ENCODE measurements at regions not wholly inside any gene's neighbourhood (a gene's known extent, or its start where the extent isn't known, plus 50 kb on each side); places are given as distances from the start of the nearest gene placed in this dataset.
"Not testable (repeated sequence)": the region's sequence is repeated elsewhere in the genome, so short reads cannot be mapped to it uniquely, and the experiment has no call there.

DNA sequence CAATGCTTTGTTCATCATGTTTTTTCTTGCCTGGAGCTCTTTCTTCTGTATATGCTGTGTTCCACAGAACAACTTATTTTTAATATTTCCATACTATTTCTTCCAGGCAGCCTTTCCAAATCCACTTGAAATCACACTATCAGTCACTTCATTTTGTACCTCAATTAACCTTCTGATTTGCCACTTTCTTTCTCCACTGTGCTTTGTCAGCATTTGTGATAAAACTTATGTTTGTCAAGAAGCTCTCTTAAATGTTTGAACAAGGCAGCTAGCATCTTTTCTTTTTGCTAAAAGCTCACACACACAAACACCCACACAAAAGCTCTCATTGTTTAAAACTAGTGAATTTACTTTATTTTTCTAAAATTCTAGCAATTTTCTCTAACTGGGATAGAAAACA, 2014.7 kb upstream of the RAG2 start:
- no peaks in the 10 kb centered on the region for H3K27me3 ChIP-seq (ENCODE audit: control insufficient read depth, insufficient read depth, low read length)
- POLR2A ChIA-PET = no interaction called here
- H3K9me3 ChIP-seq (ENCODE audit: control insufficient read depth, insufficient read depth, low read length) = no peaks in the 10 kb centered on the region
- TF ChIP-seq, protein P1, sequence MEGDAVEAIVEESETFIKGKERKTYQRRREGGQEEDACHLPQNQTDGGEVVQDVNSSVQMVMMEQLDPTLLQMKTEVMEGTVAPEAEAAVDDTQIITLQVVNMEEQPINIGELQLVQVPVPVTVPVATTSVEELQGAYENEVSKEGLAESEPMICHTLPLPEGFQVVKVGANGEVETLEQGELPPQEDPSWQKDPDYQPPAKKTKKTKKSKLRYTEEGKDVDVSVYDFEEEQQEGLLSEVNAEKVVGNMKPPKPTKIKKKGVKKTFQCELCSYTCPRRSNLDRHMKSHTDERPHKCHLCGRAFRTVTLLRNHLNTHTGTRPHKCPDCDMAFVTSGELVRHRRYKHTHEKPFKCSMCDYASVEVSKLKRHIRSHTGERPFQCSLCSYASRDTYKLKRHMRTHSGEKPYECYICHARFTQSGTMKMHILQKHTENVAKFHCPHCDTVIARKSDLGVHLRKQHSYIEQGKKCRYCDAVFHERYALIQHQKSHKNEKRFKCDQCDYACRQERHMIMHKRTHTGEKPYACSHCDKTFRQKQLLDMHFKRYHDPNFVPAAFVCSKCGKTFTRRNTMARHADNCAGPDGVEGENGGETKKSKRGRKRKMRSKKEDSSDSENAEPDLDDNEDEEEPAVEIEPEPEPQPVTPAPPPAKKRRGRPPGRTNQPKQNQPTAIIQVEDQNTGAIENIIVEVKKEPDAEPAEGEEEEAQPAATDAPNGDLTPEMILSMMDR (IDR thresholded peaks at IDR 0.05; ENCODE audit: low read depth, low read length) = no peak
- no peak for DNase-seq (ENCODE audit: low read depth, low spot score)
- CTCF ChIA-PET = no interaction called here
- no peak overlapping the region for H3K4me3 ChIP-seq (ENCODE audit: low read depth, low read length)
- H3K27ac ChIP-seq (ENCODE audit: low read depth, low read length) = no peak overlapping the region

DNA sequence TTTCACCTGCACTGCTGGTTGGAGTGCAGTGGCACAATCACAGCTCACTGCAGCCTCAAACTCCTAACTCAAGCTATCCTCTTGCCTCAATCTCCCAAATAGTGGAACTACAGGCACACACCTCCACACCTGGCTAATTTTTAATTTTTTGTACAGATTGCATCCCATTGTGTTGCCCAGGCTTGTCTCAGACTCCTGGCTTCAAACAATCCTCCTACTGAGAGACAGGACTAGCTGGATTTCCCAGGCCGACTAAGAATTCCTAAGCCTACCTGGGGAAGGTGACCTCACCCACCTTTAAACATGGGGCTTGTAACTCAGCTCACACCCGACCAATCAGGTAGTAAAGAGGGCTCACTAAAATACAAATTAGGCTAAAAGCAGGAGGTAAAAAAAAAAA, 2003.3 kb upstream of the RAG2 start:
- H3K9me3 ChIP-seq (ENCODE audit: control insufficient read depth, insufficient read depth, low read length); CTCF ChIA-PET; DNase-seq (ENCODE audit: low read depth, low spot score); H3K27me3 ChIP-seq (ENCODE audit: control insufficient read depth, insufficient read depth, low read length); POLR2A ChIA-PET; H3K4me3 ChIP-seq (ENCODE audit: low read depth, low read length); H3K27ac ChIP-seq (ENCODE audit: low read depth, low read length): not testable (repeated sequence)

DNA sequence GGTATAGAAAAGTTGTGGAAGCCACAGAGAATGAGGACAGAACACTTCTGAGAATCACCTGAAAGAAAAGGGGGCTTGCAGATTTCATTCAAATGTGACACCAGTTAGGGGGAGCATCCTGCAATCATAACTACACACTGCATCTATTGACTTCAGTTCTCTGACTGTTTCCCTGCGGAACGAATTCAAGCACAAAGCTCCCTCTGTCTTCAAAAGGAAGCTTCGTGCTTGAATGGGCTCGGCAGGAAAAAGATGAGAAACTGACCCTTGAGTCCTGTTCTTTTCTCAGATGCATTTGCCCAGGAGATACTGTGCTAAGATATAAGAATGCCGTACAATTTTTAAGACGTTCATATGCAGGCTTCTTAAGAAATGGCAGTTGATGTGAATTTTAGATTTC, 2000.4 kb upstream of the RAG2 start:
- H3K27ac ChIP-seq (ENCODE audit: low read depth, low read length) = no peak overlapping the region
- no peaks in the 10 kb centered on the region for H3K9me3 ChIP-seq (ENCODE audit: control insufficient read depth, insufficient read depth, low read length)
- TF ChIP-seq, protein P1 (IDR thresholded peaks at IDR 0.05; ENCODE audit: low read depth, low read length) = no peak
- DNase-seq (ENCODE audit: low read depth, low spot score) = no peak
- no peak overlapping the region for H3K4me3 ChIP-seq (ENCODE audit: low read depth, low read length)
- POLR2A ChIA-PET = no interaction called here
- H3K27me3 ChIP-seq (ENCODE audit: control insufficient read depth, insufficient read depth, low read length) = no peaks in the 10 kb centered on the region
- CTCF ChIA-PET = no interaction called here

DNA sequence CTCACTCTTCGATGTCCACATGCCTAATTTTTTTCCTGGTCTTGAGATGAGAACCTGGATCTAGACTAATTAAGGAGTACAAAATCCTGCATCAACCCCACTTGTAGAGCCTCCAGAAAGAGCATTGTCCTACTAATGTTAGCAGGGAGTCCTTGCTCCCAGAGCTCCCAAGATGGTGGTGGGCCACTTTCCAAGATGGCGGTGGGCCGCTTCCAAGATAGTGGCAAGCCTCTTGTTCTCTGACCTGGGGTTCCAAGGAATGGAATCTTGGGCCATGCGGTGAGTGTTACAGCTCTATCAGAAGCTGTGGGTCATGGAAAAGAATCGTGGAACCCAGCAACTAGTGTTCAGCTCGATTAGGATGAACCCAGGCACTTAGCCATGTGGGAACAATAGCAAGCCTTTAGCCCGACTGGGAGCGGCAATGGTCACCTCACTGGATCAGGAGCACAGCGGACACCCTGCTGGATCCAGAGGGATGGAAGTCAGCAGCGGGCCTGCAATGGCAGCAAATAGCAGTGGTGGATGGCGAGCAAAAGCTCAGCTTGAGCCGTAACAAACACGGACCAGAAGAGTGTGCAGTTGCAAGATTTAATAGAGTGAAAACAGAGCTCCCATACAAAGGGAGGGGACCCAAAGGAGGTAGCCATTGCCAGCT, 1997.5 kb upstream of the RAG2 start:
- POLR2A ChIA-PET, CTCF ChIA-PET: not testable (repeated sequence)

DNA sequence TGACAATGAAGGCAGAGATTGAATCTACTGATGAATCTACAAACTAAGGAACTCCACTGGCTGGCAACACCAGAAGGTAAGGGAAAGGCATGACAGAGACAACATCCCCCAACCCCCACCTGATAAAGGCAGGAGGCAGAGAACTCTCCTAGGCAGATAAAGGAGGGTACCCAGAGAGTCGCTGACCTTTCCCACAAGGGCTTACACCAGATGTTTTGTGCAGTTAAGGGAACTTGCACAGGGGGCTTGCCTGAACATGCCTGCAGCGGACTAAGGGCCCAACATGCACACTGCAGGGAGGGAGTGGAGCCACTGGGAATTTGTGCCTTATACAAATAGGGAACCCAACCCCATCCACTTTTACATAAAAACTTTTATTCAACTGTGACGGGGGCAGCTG, 1996.9 kb upstream of the RAG2 start:
- TF ChIP-seq, protein P1 (IDR thresholded peaks at IDR 0.05; ENCODE audit: low read depth, low read length) = no peak
- Histone ChIP-seq H3K27ac (ENCODE audit: low read depth, low read length) (no peak overlapping the region), H3K4me3 (ENCODE audit: low read depth, low read length) (no peak overlapping the region), H3K27me3 (ENCODE audit: control insufficient read depth, insufficient read depth, low read length) (no peaks in the 10 kb centered on the region), H3K9me3 (ENCODE audit: control insufficient read depth, insufficient read depth, low read length) (no peaks in the 10 kb centered on the region)
- CTCF ChIA-PET = no interaction called here
- DNase-seq (ENCODE audit: low read depth, low spot score) = no peak
- POLR2A ChIA-PET = no interaction called here

More for the DNA sequence above, 1997.5 kb upstream of the RAG2 start:
- DNase-seq (ENCODE audit: low read depth, low spot score); H3K4me3 ChIP-seq (ENCODE audit: low read depth, low read length); H3K27ac ChIP-seq (ENCODE audit: low read depth, low read length); H3K9me3 ChIP-seq (ENCODE audit: control insufficient read depth, insufficient read depth, low read length); H3K27me3 ChIP-seq (ENCODE audit: control insufficient read depth, insufficient read depth, low read length): not testable (repeated sequence)

DNA sequence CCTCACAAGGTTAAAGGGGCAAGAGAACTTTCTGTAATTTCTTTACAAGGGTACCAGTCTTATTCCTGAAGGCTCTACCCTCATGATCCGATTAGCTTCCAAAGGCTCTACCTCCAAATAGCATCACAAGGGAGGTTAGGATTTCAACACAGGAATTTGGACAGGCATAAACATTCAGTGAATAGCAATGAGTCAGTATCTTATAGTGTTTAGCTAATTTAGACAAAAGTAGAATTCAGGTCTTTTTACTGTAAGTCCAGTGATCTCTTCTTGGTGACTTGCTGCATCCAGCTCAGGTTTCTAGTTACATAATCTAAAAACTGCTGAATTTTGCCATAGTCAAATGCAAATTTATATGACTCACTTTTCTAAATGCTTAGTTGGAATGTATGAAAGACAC, 1995.6 kb upstream of the RAG2 start:
- Histone ChIP-seq H3K4me3 (ENCODE audit: low read depth, low read length) (no peak overlapping the region), H3K27me3 (ENCODE audit: control insufficient read depth, insufficient read depth, low read length) (no peaks in the 10 kb centered on the region), H3K9me3 (ENCODE audit: control insufficient read depth, insufficient read depth, low read length) (no peaks in the 10 kb centered on the region), H3K27ac (ENCODE audit: low read depth, low read length) (peak overlapping the region; percentile 43)
- TF ChIP-seq, protein P1 (IDR thresholded peaks at IDR 0.05; ENCODE audit: low read depth, low read length) = no peak
- DNase-seq (ENCODE audit: low read depth, low spot score) = peak; percentile 61
- ChIA-PET CTCF (no interaction called here), POLR2A (no interaction called here)
